BLaER1 (cell line): ENCODE measurements at regions not wholly inside any gene's neighbourhood (a gene's known extent, or its start where the extent isn't known, plus 50 kb on each side); places are given as distances from the start of the nearest gene placed in this dataset.

Experiments used
- H3K27ac ChIP-seq: shearing (Covaris generic); formaldehyde crosslinking; 2 replicates; pipeline ENCODE4 v1.8.1; 2022
- H3K27me3 ChIP-seq: shearing (Covaris generic); formaldehyde crosslinking; 2 replicates; pipeline ENCODE4 v1.8.1; 2022
- H3K36me3 ChIP-seq: shearing (Covaris generic); formaldehyde crosslinking; 2 replicates; pipeline ENCODE4 v1.8.1; 2022
- H3K4me1 ChIP-seq: shearing (Covaris generic); formaldehyde crosslinking; 2 replicates; pipeline ENCODE4 v1.8.1; 2022
- H3K4me2 ChIP-seq: shearing (Covaris generic); formaldehyde crosslinking; 2 replicates; pipeline ENCODE4 v1.8.1; 2022
- H3K4me3 ChIP-seq: shearing (Covaris generic); formaldehyde crosslinking; 2 replicates; pipeline ENCODE4 v1.8.1; 2022
- H3K9ac ChIP-seq: shearing (Covaris generic); formaldehyde crosslinking; 2 replicates; pipeline ENCODE4 v1.8.1; 2022
- H3K9me3 ChIP-seq: shearing (Covaris generic); formaldehyde crosslinking; 2 replicates; pipeline ENCODE4 v1.8.1; 2022
- H4K20me1 ChIP-seq: shearing (Covaris generic); formaldehyde crosslinking; 2 replicates; pipeline ENCODE4 v1.8.1; 2022
- Cebpa-rat ChIP-seq: shearing (Covaris generic); IDR thresholded peaks from 2 replicates; pipeline ENCODE4 v1.8.1; 2022

DNA sequence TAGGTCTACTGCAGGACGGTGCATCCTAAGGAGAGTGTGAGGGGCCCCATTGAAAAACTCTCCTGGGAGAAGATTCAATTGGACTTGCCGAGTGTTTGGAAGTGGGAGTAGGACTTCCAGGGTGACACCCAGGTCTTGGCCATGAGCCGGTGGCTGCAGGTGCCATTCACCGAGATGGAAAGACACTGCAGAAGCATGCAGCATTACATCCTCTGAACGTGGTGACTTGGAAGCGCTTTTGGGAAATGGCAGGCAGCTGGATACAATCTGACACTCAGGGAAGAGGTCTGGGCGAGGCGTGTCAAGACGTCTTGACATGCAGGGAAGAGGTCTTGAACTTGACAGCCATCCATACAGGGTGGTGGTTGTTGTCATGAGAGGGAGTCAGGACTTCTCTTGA lies 126.9 kb downstream of the PAPOLA start:
- TF ChIP-seq Cebpa-rat, result no peak
- Histone ChIP-seq H3K4me1 (peaks cover 8% of the 10 kb centered on the region), H3K9ac (no peak overlapping the region), H3K9me3 (no peaks in the 10 kb centered on the region), H4K20me1 (no peaks in the 10 kb centered on the region), H3K27me3 (no peaks in the 10 kb centered on the region), H3K27ac (no peak overlapping the region), H3K36me3 (no peaks in the 10 kb centered on the region), H3K4me3 (no peak overlapping the region), H3K4me2 (no peak overlapping the region)

DNA sequence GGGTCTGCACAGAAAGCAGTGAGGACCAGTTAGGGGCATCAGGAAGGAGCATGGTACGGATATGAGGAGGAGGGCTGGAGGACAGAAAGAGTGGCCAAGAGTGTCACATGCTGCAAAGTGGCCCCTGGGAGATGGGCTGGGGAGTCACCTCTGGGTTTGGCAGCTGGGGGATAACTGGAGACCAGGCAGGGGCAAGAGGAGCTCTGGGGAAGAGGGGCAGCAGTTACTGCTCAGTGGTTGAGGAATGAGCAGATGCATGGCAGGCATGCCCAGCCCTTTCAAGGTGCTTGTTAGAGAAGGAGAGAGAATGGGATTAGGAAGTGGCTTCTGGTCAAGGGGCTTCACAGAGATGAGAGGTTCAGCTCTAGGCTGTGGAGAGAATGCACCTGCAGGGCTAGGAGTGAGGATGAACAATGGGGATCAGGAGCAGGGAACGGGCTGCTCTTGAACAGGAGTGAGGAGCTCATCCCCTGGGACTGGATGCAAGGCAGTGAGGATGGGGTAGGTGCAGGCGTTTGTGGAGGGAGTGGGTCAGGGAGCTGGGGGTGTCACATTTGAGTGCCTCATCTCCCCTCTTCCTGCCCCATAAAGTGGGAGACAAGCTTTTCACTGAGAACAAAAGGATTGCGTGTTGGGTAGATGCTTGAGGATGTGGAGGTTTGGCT lies 127.5 kb downstream of the PAPOLA start:
- H3K27me3 ChIP-seq, result no peaks in the 10 kb centered on the region
- no peaks in the 10 kb centered on the region for H3K9me3 ChIP-seq
- H3K4me2 ChIP-seq, result no peak overlapping the region
- no peaks in the 10 kb centered on the region for H4K20me1 ChIP-seq
- TF ChIP-seq Cebpa-rat, result no peak
- H3K36me3 ChIP-seq, result no peaks in the 10 kb centered on the region
- H3K4me3 ChIP-seq, result no peak overlapping the region
- no peak overlapping the region for H3K27ac ChIP-seq
- peaks cover 8% of the 10 kb centered on the region for H3K4me1 ChIP-seq
- H3K9ac ChIP-seq, result no peak overlapping the region

DNA sequence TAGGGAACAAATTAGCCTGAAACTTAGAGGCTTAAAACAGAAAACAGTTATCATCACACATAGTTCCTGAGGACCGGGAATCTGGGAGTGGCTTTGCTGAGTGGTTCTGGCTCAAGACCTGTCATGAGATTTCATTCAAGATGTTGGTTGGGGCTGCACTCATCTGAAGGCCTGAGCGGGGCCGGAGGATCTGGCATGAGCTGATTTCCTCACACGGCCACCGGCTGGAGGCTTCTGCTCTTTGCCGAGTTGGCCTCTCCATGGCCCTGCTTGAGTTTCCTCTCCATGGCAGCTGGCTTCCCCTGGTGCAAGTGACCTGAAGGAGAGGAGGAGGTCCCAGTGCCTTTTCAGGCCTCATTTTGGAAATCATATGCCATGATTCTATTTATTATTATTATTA lies 128.1 kb downstream of the PAPOLA start:
- H3K4me1 ChIP-seq, result peaks cover 6% of the 10 kb centered on the region
- H3K36me3 ChIP-seq, result no peaks in the 10 kb centered on the region
- H3K4me3 ChIP-seq, result no peak overlapping the region
- no peak overlapping the region for H3K4me2 ChIP-seq
- no peak overlapping the region for H3K27ac ChIP-seq
- no peaks in the 10 kb centered on the region for H3K9me3 ChIP-seq
- no peaks in the 10 kb centered on the region for H4K20me1 ChIP-seq
- no peak for TF ChIP-seq Cebpa-rat
- no peak overlapping the region for H3K9ac ChIP-seq
- no peaks in the 10 kb centered on the region for H3K27me3 ChIP-seq

DNA sequence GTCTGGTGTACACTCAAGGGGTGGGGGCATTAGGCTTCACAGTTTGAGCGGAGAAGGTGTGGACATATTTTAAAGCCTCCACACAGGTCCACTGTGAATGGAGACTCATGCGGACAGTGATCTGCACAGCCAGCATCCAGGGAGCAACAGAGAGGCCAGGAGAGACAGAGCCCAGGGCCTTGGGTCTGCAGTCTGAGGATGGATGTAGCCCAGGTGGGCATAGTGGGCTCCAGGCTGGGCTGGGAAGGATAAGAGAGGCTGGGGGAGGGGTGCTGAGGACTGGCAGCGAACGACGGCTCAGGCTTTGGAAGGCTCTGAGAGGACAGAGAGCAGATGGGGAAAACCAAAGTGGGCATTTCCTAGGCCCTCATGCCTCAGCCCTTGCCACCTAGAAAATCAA lies 128.8 kb downstream of the PAPOLA start:
- Histone ChIP-seq H3K9me3 (no peaks in the 10 kb centered on the region), H3K36me3 (no peaks in the 10 kb centered on the region), H3K4me3 (no peak overlapping the region), H3K27ac (no peak overlapping the region), H3K4me1 (no peaks in the 10 kb centered on the region), H3K4me2 (no peak overlapping the region), H4K20me1 (no peaks in the 10 kb centered on the region), H3K9ac (no peak overlapping the region), H3K27me3 (no peaks in the 10 kb centered on the region)
- TF ChIP-seq Cebpa-rat, result no peak

DNA sequence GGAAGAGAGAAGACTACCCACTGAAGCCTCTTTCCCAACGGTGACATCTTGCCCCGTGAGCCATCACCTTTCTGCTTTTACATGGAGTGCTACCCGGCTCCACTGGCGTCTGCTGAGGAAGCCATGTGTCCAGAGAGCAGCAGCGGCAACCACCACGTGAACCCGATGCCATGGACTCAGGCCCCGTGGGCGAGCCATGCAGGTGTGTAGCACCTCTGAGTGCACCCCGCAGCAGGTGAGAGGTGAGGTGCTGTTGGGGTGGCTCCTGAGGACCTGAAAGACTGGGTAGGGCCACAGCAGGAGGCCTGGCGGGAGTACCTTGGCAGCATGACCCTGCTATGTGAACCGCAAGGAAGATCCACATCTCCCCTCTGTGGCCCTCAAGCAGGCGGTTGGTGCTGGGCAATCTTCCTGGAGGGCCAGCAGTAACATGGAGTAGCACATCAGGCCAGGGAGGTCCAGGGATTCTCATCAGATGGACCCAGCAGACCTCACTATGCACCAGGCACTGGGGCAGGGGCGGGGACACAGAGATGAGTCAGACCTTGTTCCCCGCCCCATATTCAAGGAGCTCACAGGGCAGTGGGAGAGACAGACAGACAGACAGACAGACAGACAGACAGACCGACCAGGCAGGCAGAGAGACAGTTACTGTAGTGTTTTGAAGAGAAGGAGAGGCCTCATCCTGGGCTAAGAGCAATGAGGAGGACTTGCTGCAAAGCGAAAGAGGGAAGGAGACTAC lies 129.6 kb downstream of the PAPOLA start:
- Histone ChIP-seq H3K4me3 (no peak overlapping the region), H3K27ac (no peak overlapping the region), H3K4me1 (no peaks in the 10 kb centered on the region), H4K20me1 (no peaks in the 10 kb centered on the region), H3K9me3 (no peaks in the 10 kb centered on the region), H3K27me3 (no peaks in the 10 kb centered on the region), H3K4me2 (no peak overlapping the region), H3K36me3 (no peaks in the 10 kb centered on the region), H3K9ac (no peak overlapping the region)
- TF ChIP-seq Cebpa-rat, result no peak

DNA sequence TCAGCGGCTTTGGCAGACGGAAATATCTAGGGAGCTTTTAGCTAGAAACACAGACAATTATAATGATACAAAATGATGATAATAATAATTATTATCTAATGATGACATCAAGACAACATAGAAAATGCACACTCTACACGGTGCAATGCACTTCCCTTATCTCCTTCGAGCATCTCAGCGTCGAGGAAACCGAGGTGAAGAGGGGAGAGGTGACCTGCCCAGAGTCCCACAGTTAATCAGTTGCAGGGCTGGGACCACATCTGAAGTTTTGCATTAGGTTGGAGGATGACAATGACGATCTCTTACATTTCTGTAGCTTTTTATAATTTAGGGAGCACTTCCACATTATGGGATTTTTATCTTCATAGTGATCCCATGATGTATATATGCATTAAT lies 130.2 kb downstream of the PAPOLA start:
- no peaks in the 10 kb centered on the region for H3K27me3 ChIP-seq
- TF ChIP-seq Cebpa-rat, result no peak
- H3K9me3 ChIP-seq, result no peaks in the 10 kb centered on the region
- no peak overlapping the region for H3K27ac ChIP-seq
- H3K4me2 ChIP-seq, result no peak overlapping the region
- H3K4me1 ChIP-seq, result no peaks in the 10 kb centered on the region
- no peaks in the 10 kb centered on the region for H4K20me1 ChIP-seq
- no peak overlapping the region for H3K9ac ChIP-seq
- H3K36me3 ChIP-seq, result no peaks in the 10 kb centered on the region
- no peak overlapping the region for H3K4me3 ChIP-seq

DNA sequence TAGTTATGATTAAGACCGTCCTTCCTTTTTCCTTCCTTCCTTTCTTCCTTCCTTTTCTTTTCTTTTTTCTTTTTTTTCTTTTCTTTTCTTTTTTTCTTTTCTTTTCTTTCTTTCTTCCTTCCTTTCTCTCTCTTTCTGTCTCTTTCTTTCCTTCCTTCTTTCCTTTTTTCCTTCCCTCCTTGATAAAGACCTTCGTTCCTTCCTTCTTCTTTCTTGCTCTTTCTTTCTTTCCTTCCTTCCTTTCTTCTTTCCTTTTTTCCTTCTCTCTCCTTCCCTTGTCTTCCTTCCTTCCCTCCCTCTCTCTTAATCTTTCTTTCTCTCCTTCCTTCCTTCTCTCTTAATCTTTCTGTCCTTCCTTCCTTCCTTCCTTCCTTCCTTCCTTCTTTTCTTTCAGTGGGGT lies 130.9 kb downstream of the PAPOLA start:
- H3K27me3 ChIP-seq, result no peaks in the 10 kb centered on the region
- TF ChIP-seq Cebpa-rat, result no peak

DNA sequence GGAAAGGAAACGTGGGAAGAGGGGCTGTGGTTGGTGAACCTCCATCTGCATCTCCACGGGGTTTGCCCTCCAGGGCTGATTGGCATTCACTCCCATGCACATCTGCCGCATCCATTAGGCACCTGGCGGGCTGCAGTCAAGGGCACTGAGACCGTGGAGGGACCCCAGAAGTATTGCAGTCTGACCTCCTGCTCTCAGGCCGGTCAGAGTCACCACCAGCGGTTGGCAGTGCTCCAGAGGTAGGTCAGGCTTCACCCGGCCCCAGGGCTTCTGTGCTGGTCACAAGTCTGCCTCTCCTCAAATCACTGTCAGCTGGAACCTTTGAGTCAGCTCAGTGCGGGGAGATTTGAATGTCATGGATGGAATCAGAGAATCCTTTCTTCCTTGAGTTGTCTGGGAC lies 132.3 kb downstream of the PAPOLA start:
- Histone ChIP-seq H3K4me3 (no peak overlapping the region), H3K36me3 (no peaks in the 10 kb centered on the region), H3K4me2 (no peak overlapping the region), H3K4me1 (no peaks in the 10 kb centered on the region), H4K20me1 (no peaks in the 10 kb centered on the region), H3K9ac (no peak overlapping the region), H3K27me3 (no peaks in the 10 kb centered on the region), H3K27ac (no peak overlapping the region), H3K9me3 (no peaks in the 10 kb centered on the region)
- TF ChIP-seq Cebpa-rat, result no peak

More for the DNA sequence above, 130.9 kb downstream of the PAPOLA start:
- H3K36me3 ChIP-seq, result no peaks in the 10 kb centered on the region
- no peak overlapping the region for H3K4me3 ChIP-seq
- no peak overlapping the region for H3K9ac ChIP-seq
- no peaks in the 10 kb centered on the region for H3K4me1 ChIP-seq
- no peak overlapping the region for H3K4me2 ChIP-seq
- no peaks in the 10 kb centered on the region for H3K9me3 ChIP-seq
- H3K27ac ChIP-seq, result no peak overlapping the region
- no peaks in the 10 kb centered on the region for H4K20me1 ChIP-seq

DNA sequence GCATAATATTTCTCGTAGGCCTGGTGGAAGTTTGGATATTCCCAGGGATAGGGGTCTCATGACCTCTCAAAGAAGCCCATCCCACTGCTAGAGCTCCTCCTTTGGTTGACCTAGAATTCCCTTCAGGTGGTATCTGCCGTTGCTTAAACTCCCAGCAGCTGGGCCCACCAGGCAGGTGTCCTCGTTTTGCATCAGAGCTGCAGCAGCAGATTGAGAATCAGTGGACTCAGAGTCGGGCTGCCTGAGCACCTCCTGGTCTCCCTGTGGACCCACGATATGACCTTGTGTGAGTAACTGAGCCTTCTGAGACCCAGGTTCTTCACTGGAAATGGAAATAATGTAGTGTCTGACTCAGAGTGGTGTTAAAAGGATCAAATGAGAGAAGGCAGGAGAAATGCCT lies 132.7 kb downstream of the PAPOLA start:
- no peaks in the 10 kb centered on the region for H4K20me1 ChIP-seq
- H3K4me2 ChIP-seq, result no peak overlapping the region
- no peaks in the 10 kb centered on the region for H3K36me3 ChIP-seq
- H3K27ac ChIP-seq, result no peak overlapping the region
- no peaks in the 10 kb centered on the region for H3K9me3 ChIP-seq
- no peak for TF ChIP-seq Cebpa-rat
- no peak overlapping the region for H3K9ac ChIP-seq
- H3K4me1 ChIP-seq, result no peaks in the 10 kb centered on the region
- H3K27me3 ChIP-seq, result no peaks in the 10 kb centered on the region
- no peak overlapping the region for H3K4me3 ChIP-seq

DNA sequence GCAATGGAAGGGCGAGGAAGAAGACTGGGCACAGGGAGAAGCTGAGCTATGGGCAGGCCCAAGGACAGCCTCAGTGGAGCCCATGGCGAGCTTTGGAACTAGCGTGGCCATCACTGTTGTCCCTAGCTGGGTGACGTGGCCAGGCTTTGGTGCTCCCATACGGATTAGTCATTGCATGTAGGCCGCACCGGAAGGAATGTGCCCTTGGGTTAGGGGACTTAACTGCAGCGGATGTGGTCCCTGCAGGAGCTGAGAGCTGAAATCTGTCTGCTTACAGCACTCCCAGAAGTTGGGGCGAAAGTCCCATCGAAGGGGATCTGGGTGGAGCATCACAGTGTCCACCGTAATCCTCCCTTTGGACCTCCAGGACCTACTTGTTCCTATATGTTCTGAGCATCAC lies 133.7 kb downstream of the PAPOLA start:
- H3K4me1 ChIP-seq, result no peaks in the 10 kb centered on the region
- H3K9me3 ChIP-seq, result no peaks in the 10 kb centered on the region
- H4K20me1 ChIP-seq, result no peaks in the 10 kb centered on the region
- no peak for TF ChIP-seq Cebpa-rat
- no peaks in the 10 kb centered on the region for H3K36me3 ChIP-seq
- no peak overlapping the region for H3K4me3 ChIP-seq
- no peak overlapping the region for H3K27ac ChIP-seq
- H3K4me2 ChIP-seq, result no peak overlapping the region
- no peaks in the 10 kb centered on the region for H3K27me3 ChIP-seq
- no peak overlapping the region for H3K9ac ChIP-seq
